Epithelial cell of proximal tubule (primary cell): ENCODE measurements at regions not wholly inside any gene's neighbourhood (a gene's known extent, or its start where the extent isn't known, plus 50 kb on each side); places are given as distances from the start of the nearest gene placed in this dataset.

Experiments
- DNase-seq: peaks from one replicate; pipeline ENCODE4 v3.0.0-alpha.2; 2011; ENCODE audit warnings: low read depth
- H3K4me3 ChIP-seq: 2 replicates; pipeline ENCODE4 v1.5.1; 2011; ENCODE audit warnings: low read depth, mild to moderate bottlenecking, low read length
- CTCF ChIP-seq: conservative IDR thresholded peaks from 2 replicates; pipeline ENCODE4 v1.5.1; 2012; ENCODE audit warnings: low read depth, mild to moderate bottlenecking, low read length

DNA sequence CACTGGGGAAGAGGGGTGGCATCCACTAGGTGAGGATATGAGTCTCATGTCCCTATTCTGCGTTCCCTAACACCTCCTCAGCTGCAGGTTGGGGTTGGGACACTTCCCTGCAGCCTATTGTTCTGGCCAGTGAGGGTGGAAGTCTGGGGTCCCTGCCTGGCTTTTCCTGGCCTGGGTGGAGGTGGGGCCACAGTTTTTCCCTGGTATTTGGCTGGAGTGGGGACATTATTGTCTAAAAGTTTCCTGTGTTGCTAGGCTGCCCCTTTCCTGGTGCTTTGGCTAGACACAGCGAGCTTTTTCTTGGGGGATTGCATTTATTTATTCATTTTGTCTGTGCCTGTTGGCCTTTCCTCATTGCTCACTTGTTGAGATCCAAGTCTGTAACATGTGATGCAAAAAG is 559.5 kb upstream of the IGFBP3 start:
- DNase-seq = no peak
- H3K4me3 ChIP-seq = no peak overlapping the region
- no peak for TF ChIP-seq CTCF

DNA sequence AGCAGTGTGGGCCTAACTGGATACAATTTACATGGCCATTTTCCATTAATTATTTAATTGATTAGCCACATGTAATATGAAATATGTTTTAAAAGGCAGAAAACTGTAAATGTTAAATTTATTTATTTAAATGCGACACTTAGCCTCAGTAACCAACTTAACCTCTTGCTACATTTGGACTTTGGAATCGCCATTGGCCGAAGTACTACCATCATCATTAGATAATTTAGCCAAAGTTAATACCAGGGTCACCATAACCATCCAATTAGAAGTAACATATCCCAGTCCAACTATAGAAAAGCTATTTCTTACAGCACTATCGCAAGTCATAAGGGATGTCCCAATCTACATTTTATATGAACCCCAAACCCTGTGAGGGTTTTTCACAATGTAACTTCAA is 558.6 kb upstream of the IGFBP3 start:
- H3K4me3 ChIP-seq = no peak overlapping the region
- no peak for TF ChIP-seq CTCF
- DNase-seq = no peak

GRCh38 chr7:46478046-46478445 is 557.0 kb upstream of the IGFBP3 start:
- peak; percentile 56 for DNase-seq
- H3K4me3 ChIP-seq = no peak overlapping the region
- TF ChIP-seq CTCF = peak; percentile 9

GRCh38 chr7:46468753-46469356 is 547.8 kb upstream of the IGFBP3 start:
- no peak overlapping the region for H3K4me3 ChIP-seq
- TF ChIP-seq CTCF = no peak
- no peak for DNase-seq

GRCh38 chr7:46463170-46463569 is 542.1 kb upstream of the IGFBP3 start:
- TF ChIP-seq CTCF = no peak
- DNase-seq = no peak
- H3K4me3 ChIP-seq = no peak overlapping the region

DNA sequence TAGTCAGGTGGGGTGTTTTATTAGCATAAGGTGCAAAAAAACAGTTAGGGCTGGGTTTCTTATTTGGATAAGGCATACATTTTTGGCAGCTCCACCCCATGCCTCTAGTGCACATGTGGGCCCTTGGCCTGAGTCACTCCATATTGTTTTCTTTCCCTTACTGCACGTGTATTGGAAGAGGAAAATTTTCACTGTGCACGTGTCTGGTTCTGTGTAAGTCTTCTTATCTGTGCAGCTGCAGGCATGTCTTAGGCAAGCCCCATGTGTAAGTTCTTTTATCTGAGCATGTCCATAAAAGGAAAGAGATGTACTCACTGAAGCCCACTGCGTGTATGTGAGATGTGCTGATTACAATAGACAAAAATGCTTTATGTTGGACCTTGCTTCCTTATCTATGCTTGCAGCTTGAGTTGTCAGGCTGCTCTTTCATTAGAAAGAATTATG is 540.3 kb upstream of the IGFBP3 start:
- TF ChIP-seq CTCF = no peak
- DNase-seq = no peak
- H3K4me3 ChIP-seq = no peak overlapping the region

- TF ChIP-seq CTCF = no peak
- no peak for DNase-seq
- H3K4me3 ChIP-seq = no peak overlapping the region
Measured at GRCh38 chr7:46459942-46460341, 538.9 kb upstream of the IGFBP3 start.
